A204.1 (cell line): ENCODE measurements at regions not wholly inside any gene's neighbourhood (a gene's known extent, or its start where the extent isn't known, plus 50 kb on each side); places are given as distances from the start of the nearest gene placed in this dataset.
"Not testable (repeated sequence)": the region's sequence is repeated elsewhere in the genome, so short reads cannot be mapped to it uniquely, and the experiment has no call there.

Experiments used
- FAIRE-seq: peaks from 2 replicates; lab custom pipeline; 2012; peaks lifted over from hg19 to GRCh38; lab: Jason Lieb, UNC

DNA sequence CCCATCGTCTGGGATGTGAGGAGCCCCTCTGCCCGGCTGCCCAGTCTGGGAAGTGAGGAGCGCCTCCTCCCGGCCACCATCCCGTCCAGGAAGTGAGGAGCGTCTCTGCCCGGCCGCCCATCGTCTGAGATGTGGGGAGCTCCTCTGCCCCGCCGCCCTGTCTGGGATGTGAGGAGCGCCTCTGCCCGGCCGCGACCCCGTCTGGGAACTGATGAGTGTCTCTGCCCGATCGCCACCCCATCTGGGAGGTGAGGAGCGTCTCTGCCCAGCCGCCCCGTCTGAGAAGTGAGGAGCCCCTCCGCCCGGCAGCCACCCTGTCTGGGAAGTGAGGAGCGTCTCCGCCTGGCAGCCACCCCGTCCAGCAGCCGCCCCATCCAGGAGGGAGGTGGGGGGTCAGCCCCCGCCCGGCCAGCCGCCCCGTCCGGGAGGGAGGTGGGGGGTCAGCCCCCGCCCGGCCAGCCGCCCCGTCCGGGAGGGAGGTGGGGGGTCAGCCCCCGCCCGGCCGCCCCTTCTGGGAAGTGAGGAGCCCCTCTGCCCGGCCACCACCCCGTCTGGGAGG is 705.8 kb downstream of the DTWD2 start:
- not testable (repeated sequence) for FAIRE-seq

- no peak for FAIRE-seq
These were observed 708.6 kb downstream of the DTWD2 start for GRCh38 chr5:118279540-118280294.

GRCh38 chr5:118270526-118270925 is 717.8 kb downstream of the DTWD2 start:
- FAIRE-seq: no peak

DNA sequence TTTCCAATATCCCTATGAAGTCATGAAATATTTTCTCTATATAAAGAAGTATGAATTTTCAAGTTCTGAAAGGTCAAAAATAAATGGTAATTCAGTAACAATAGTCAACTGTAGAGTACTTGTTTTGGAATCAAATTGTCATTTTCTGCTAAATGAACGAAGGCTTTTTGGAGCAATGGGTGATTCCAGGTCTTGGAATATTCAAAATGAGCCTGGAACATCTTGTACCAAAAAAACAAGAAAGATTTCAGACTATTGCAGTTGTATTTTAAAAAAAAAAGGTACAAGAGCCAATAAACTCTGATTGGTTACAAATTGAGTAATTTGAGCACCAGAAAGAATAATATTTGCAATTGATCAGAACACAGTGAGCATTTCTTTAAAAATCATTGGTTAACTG is 730.1 kb downstream of the DTWD2 start:
- no peak for FAIRE-seq

- FAIRE-seq: no peak
These were observed 731.3 kb downstream of the DTWD2 start for GRCh38 chr5:118257066-118257465.

GRCh38 chr5:118253225-118254061 is 734.9 kb downstream of the DTWD2 start:
- no peak for FAIRE-seq

DNA sequence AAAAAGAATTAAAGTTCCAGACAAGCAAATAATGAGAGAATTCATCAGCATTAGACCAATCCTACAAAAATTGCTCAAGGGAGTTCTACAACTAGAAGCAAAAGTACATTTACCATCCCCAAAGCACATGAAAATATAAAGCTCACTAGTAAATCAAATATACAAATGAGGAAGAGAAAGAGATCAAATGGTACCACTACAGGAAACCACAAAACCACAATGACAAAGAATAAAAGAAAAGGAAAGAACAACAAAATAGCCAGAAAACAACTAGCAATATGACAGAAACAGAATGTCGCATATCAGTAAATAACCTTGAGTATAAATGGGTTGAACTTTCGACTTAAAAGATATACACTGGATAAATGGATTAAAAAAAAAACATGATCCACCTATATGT is 739.0 kb downstream of the DTWD2 start:
- no peak for FAIRE-seq

- no peak for FAIRE-seq
These were observed 740.9 kb downstream of the DTWD2 start for GRCh38 chr5:118247458-118247857.

- no peak for FAIRE-seq
These were observed 744.7 kb downstream of the DTWD2 start for GRCh38 chr5:118243613-118244012.

- no peak for FAIRE-seq
These were observed 745.3 kb downstream of the DTWD2 start for GRCh38 chr5:118243068-118243467.

DNA sequence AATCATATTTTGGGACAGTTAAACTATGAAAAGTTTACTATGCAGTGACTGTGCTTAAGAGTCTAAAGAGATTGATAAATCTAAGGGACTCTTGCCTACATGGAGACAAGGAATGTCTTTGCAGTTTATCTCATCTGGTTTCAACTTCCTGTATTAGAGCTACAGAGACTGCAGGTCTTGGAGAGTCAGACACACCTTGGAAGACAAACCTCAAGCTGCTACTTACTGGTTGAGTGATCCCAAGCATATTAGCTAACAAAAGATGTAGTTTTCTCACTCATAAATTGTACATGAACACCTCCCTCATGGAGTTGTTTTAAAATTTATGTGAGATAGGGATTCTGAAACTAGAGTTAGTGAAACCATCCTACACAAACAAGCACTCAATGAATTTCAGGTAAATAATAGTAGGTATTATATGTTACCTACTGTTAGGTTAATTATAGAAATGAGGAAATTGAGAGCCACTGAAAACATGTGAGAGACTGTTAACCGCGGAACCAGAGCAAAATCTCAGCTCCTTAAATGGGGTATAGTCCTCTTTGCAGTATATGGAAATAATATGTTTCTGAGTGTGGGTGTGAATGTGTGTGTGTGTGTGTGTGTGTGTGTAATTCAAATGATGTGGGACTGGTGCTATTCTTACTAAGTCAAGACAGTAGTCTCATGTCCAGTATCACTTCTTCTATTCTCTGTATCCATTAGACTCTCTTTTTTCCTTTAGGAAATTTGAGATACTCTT is 752.1 kb downstream of the DTWD2 start:
- no peak for FAIRE-seq

DNA sequence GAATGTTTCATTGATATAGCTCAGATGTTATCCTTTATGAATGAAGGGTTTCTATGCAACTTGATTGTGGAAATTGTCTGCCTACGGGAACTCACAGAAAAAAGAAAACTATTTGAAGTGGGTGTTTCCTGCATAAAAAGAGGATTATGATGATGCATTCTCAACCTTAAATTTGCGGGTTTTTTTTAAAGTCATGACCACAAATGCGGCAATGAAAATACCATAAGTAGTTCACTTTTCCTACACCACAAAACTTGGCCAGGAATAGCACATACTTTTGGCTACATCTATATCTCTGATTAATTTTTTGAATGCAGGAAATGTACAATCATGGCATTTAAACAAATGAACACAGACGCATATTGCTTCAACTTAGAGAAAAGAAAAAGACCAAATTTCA is 754.7 kb downstream of the DTWD2 start:
- no peak for FAIRE-seq

- no peak for FAIRE-seq
These were observed 759.9 kb downstream of the DTWD2 start for GRCh38 chr5:118228489-118228888.

GRCh38 chr5:118224546-118224945 is 763.8 kb downstream of the DTWD2 start:
- FAIRE-seq: no peak

DNA sequence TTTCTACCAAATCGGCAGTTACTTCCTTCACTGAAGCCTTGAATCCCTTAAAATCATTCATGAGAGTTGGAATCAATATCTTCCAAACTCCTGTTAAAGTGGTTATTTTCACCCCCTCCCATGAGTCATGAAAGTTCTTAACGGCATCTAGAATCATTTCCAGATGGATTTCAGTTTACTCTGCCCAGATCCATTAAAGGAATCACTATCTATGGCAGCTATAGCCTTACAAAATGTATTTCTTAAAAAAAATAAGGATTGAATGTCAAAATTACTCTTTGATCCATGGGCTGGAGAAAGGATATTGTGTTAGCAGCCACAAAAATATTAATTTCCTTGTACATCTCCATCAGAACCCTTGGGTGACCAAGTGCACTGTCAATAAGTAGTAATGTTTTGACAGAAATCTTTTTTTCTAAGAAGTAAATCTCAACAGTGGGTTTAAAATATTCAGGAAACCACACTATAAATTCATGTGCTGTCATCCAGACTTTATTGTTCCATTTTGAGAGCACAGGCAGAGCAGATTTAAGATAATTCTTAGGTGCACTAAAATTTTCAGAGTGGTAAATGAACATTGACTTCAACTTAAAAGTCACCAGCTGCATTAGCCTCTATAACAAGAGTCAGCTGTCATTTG is 767.7 kb downstream of the DTWD2 start:
- FAIRE-seq: no peak

GRCh38 chr5:118211606-118212005 is 776.7 kb downstream of the DTWD2 start:
- FAIRE-seq: no peak

DNA sequence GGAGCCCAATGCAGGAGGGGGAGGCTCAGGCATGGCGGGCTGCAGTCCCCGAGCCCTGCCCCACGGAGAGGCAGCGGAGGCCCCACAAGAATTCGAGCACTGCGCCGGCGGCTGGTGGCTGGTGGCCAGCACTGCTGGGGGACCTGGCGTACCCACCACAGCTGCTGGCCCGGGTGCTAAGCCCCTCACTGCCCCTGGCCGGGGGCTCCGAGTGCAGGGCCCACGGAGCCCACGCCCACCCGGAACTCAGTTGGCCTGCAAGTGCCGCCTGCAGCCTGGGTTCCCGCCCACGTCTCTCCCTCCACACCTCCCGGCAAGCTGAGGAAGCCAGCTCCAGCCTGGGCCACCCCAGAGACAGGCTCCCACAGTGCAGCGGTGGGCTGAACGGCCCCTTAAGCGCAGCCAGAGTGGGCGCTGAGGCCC is 780.3 kb downstream of the DTWD2 start:
- no peak for FAIRE-seq

- no peak for FAIRE-seq
These were observed 788.5 kb downstream of the DTWD2 start for GRCh38 chr5:118199801-118200200.

GRCh38 chr5:118196229-118196628 is 792.1 kb downstream of the DTWD2 start:
- no peak for FAIRE-seq

GRCh38 chr5:118195211-118195610 is 793.1 kb downstream of the DTWD2 start:
- FAIRE-seq: no peak

- FAIRE-seq: no peak
These were observed 795.0 kb downstream of the DTWD2 start for GRCh38 chr5:118193194-118193905.
